Activated T-cell treated with anti-CD3 and anti-CD28 coated beads, Interleukin-2, amount 50 U/mL, for 4 hours (primary cell): ENCODE measurements at regions not wholly inside any gene's neighbourhood (a gene's known extent, or its start where the extent isn't known, plus 50 kb on each side); places are given as distances from the start of the nearest gene placed in this dataset.
"Not testable (repeated sequence)": the region's sequence is repeated elsewhere in the genome, so short reads cannot be mapped to it uniquely, and the experiment has no call there.

ENCODE experiments used
- ATAC-seq, 2 donors: fragments of 200-7000 bp; cut with Tn5 transposase; one replicate each; pipeline ENCODE4 v1.10.0; 2021
- DNase-seq: peaks from one replicate; pipeline ENCODE4 v3.0.0-alpha.2; 2020
- H3K27me3 Mint-ChIP-seq: one replicate; pipeline ENCODE4 v1.8.0; 2021; ENCODE audit warnings: low read depth, mixed read lengths
- H3K36me3 Mint-ChIP-seq: one replicate; pipeline ENCODE4 v1.8.0; 2022; ENCODE audit warnings: mixed read lengths; ENCODE audit not compliant: insufficient read depth
- H3K4me1 Mint-ChIP-seq: one replicate; pipeline ENCODE4 v1.8.0; 2021; ENCODE audit warnings: low read depth, mixed read lengths
- H3K4me3 Mint-ChIP-seq: one replicate; pipeline ENCODE4 v1.8.0; 2021; ENCODE audit warnings: mild to moderate bottlenecking, moderate library complexity, mixed read lengths
- H3K9me3 Mint-ChIP-seq: one replicate; pipeline ENCODE4 v1.8.0; 2021; ENCODE audit warnings: mixed read lengths

- no peaks in the 10 kb centered on the region for H3K36me3 Mint-ChIP-seq
- peaks cover 4% of the 10 kb centered on the region for H3K9me3 Mint-ChIP-seq
- no peaks in the 10 kb centered on the region for H3K27me3 Mint-ChIP-seq
- H3K4me3 Mint-ChIP-seq: no peak overlapping the region
- DNase-seq (no peak), ATAC-seq (no peak)
- no peaks in the 10 kb centered on the region for H3K4me1 Mint-ChIP-seq
Observed at GRCh38 chr13:79936368-79937136, 404.4 kb downstream of the SPRY2 start.

GRCh38 chr13:79935121-79935520 is 405.8 kb downstream of the SPRY2 start:
- ATAC-seq (no peak), DNase-seq (no peak)
- H3K36me3 Mint-ChIP-seq: no peaks in the 10 kb centered on the region
- H3K4me3 Mint-ChIP-seq: no peak overlapping the region
- H3K27me3 Mint-ChIP-seq: no peaks in the 10 kb centered on the region
- H3K4me1 Mint-ChIP-seq: no peaks in the 10 kb centered on the region
- H3K9me3 Mint-ChIP-seq: peaks cover 12% of the 10 kb centered on the region

- Mint-ChIP-seq H3K9me3 (peaks cover 12% of the 10 kb centered on the region), H3K27me3 (no peaks in the 10 kb centered on the region), H3K36me3 (no peaks in the 10 kb centered on the region), H3K4me1 (no peaks in the 10 kb centered on the region), H3K4me3 (no peak overlapping the region)
- DNase-seq: no peak
- ATAC-seq: no peak
Observed at GRCh38 chr13:79933389-79933788, 407.5 kb downstream of the SPRY2 start.

- no peaks in the 10 kb centered on the region for H3K4me1 Mint-ChIP-seq
- H3K9me3 Mint-ChIP-seq: peaks cover 15% of the 10 kb centered on the region
- DNase-seq (no peak), ATAC-seq (no peak)
- no peaks in the 10 kb centered on the region for H3K36me3 Mint-ChIP-seq
- no peaks in the 10 kb centered on the region for H3K27me3 Mint-ChIP-seq
- no peak overlapping the region for H3K4me3 Mint-ChIP-seq
Observed at GRCh38 chr13:79932556-79932955, 408.4 kb downstream of the SPRY2 start.

GRCh38 chr13:79923973-79924556 is 416.9 kb downstream of the SPRY2 start:
- DNase-seq, H3K36me3 Mint-ChIP-seq, H3K27me3 Mint-ChIP-seq, H3K4me1 Mint-ChIP-seq, ATAC-seq, H3K4me3 Mint-ChIP-seq: not testable (repeated sequence)
- peaks cover 24% of the 10 kb centered on the region for H3K9me3 Mint-ChIP-seq

- Mint-ChIP-seq H3K4me3 (no peak overlapping the region), H3K36me3 (no peaks in the 10 kb centered on the region), H3K4me1 (no peaks in the 10 kb centered on the region), H3K27me3 (no peaks in the 10 kb centered on the region), H3K9me3 (peaks cover 14% of the 10 kb centered on the region)
- DNase-seq (no peak), ATAC-seq (no peak)
Observed at GRCh38 chr13:79919091-79919490, 421.8 kb downstream of the SPRY2 start.

- H3K36me3 Mint-ChIP-seq: no peaks in the 10 kb centered on the region
- H3K4me3 Mint-ChIP-seq: no peak overlapping the region
- no peaks in the 10 kb centered on the region for H3K27me3 Mint-ChIP-seq
- ATAC-seq (no peak), DNase-seq (no peak)
- no peaks in the 10 kb centered on the region for H3K4me1 Mint-ChIP-seq
- H3K9me3 Mint-ChIP-seq: peaks cover 14% of the 10 kb centered on the region
Observed at GRCh38 chr13:79918620-79919019, 422.3 kb downstream of the SPRY2 start.

- H3K27me3 Mint-ChIP-seq: no peaks in the 10 kb centered on the region
- H3K4me1 Mint-ChIP-seq: no peaks in the 10 kb centered on the region
- H3K36me3 Mint-ChIP-seq: no peaks in the 10 kb centered on the region
- ATAC-seq (no peak), DNase-seq (no peak)
- peaks cover 5% of the 10 kb centered on the region for H3K9me3 Mint-ChIP-seq
- no peak overlapping the region for H3K4me3 Mint-ChIP-seq
Observed at GRCh38 chr13:79917628-79918027, 423.3 kb downstream of the SPRY2 start.

- Mint-ChIP-seq H3K4me3 (no peak overlapping the region), H3K4me1 (no peaks in the 10 kb centered on the region), H3K27me3 (no peaks in the 10 kb centered on the region), H3K36me3 (no peaks in the 10 kb centered on the region), H3K9me3 (no peaks in the 10 kb centered on the region)
- no peak for ATAC-seq
- no peak for DNase-seq
Observed at GRCh38 chr13:79915114-79915811, 425.7 kb downstream of the SPRY2 start.

- Mint-ChIP-seq H3K4me1 (no peaks in the 10 kb centered on the region), H3K27me3 (no peaks in the 10 kb centered on the region), H3K4me3 (no peak overlapping the region), H3K9me3 (peaks cover 3% of the 10 kb centered on the region), H3K36me3 (no peaks in the 10 kb centered on the region)
- ATAC-seq (no peak), DNase-seq (no peak)
Observed at GRCh38 chr13:79913141-79913827, 427.6 kb downstream of the SPRY2 start.

- Mint-ChIP-seq H3K27me3 (no peaks in the 10 kb centered on the region), H3K4me1 (no peaks in the 10 kb centered on the region), H3K9me3 (peaks cover 6% of the 10 kb centered on the region), H3K4me3 (no peak overlapping the region), H3K36me3 (no peaks in the 10 kb centered on the region)
- DNase-seq (no peak), ATAC-seq (no peak)
Observed at GRCh38 chr13:79912403-79912802, 428.5 kb downstream of the SPRY2 start.

GRCh38 chr13:79910875-79911540 is 429.9 kb downstream of the SPRY2 start:
- peaks cover 6% of the 10 kb centered on the region for H3K9me3 Mint-ChIP-seq
- DNase-seq: no peak
- no peaks in the 10 kb centered on the region for H3K27me3 Mint-ChIP-seq
- H3K4me3 Mint-ChIP-seq: no peak overlapping the region
- no peaks in the 10 kb centered on the region for H3K36me3 Mint-ChIP-seq
- no peak for ATAC-seq
- H3K4me1 Mint-ChIP-seq: no peaks in the 10 kb centered on the region

- Mint-ChIP-seq H3K4me3 (no peak overlapping the region), H3K27me3 (no peaks in the 10 kb centered on the region), H3K36me3 (no peaks in the 10 kb centered on the region), H3K4me1 (no peaks in the 10 kb centered on the region), H3K9me3 (peaks cover 6% of the 10 kb centered on the region)
- DNase-seq (no peak), ATAC-seq (no peak)
Observed at GRCh38 chr13:79909644-79910043, 428.7 kb downstream of the NDFIP2 start.

GRCh38 chr13:79908381-79908780 is 427.4 kb downstream of the NDFIP2 start:
- Mint-ChIP-seq H3K9me3 (peaks cover 6% of the 10 kb centered on the region), H3K4me3 (no peak overlapping the region), H3K36me3 (no peaks in the 10 kb centered on the region), H3K27me3 (no peaks in the 10 kb centered on the region), H3K4me1 (no peaks in the 10 kb centered on the region)
- ATAC-seq (no peak), DNase-seq (no peak)
